T-helper 1 cell treated with Interleukin-12 subunit alpha and Interleukin-12 subunit beta and Interleukin-4 antibody, amounts not matched to agents 30 μg/mL and 1 μg/mL, for 36 hours (primary cell): ENCODE measurements at regions not wholly inside any gene's neighbourhood (a gene's known extent, or its start where the extent isn't known, plus 50 kb on each side); places are given as distances from the start of the nearest gene placed in this dataset.

Experiments used
- H3K27ac Mint-ChIP-seq: one replicate; pipeline ENCODE4 v1.8.0; 2021; ENCODE audit warnings: mild to moderate bottlenecking, mixed read lengths
- H3K27me3 Mint-ChIP-seq: one replicate; pipeline ENCODE4 v1.8.0; 2021; ENCODE audit warnings: low read depth, mixed read lengths
- H3K36me3 Mint-ChIP-seq: one replicate; pipeline ENCODE4 v1.8.0; 2021; ENCODE audit warnings: low read depth, mixed read lengths
- H3K4me1 Mint-ChIP-seq: one replicate; pipeline ENCODE4 v1.8.0; 2021; ENCODE audit warnings: low read depth, mixed read lengths
- H3K4me3 Mint-ChIP-seq: one replicate; pipeline ENCODE4 v1.8.0; 2021; ENCODE audit warnings: mild to moderate bottlenecking, moderate library complexity, mixed read lengths
- H3K9me3 Mint-ChIP-seq: one replicate; pipeline ENCODE4 v1.8.0; 2021; ENCODE audit warnings: mixed read lengths

- Mint-ChIP-seq H3K9me3 (no peaks in the 10 kb centered on the region), H3K4me3 (no peak overlapping the region), H3K27ac (no peak overlapping the region), H3K27me3 (no peaks in the 10 kb centered on the region), H3K4me1 (no peaks in the 10 kb centered on the region), H3K36me3 (no peaks in the 10 kb centered on the region)
Measured at GRCh38 chrX:120819126-120819525, 56.5 kb downstream of the CT47B1 start.

GRCh38 chrX:120813982-120814381, 61.7 kb downstream of the CT47B1 start:
- no peaks in the 10 kb centered on the region for H3K27me3 Mint-ChIP-seq
- no peak overlapping the region for H3K4me3 Mint-ChIP-seq
- no peaks in the 10 kb centered on the region for H3K4me1 Mint-ChIP-seq

GRCh38 chrX:120801426-120801825, 74.2 kb downstream of the CT47B1 start:
- Mint-ChIP-seq H3K4me1 (peaks cover 14% of the 10 kb centered on the region), H3K36me3 (no peaks in the 10 kb centered on the region), H3K4me3 (no peak overlapping the region), H3K27me3 (no peaks in the 10 kb centered on the region), H3K9me3 (no peaks in the 10 kb centered on the region), H3K27ac (no peak overlapping the region)

More at GRCh38 chrX:120813982-120814381, 61.7 kb downstream of the CT47B1 start:
- no peak overlapping the region for H3K27ac Mint-ChIP-seq
- H3K9me3 Mint-ChIP-seq: peaks cover 3% of the 10 kb centered on the region
- no peaks in the 10 kb centered on the region for H3K36me3 Mint-ChIP-seq

- no peak overlapping the region for H3K27ac Mint-ChIP-seq
- H3K36me3 Mint-ChIP-seq: no peaks in the 10 kb centered on the region
- H3K9me3 Mint-ChIP-seq: no peaks in the 10 kb centered on the region
- peaks cover 14% of the 10 kb centered on the region for H3K4me1 Mint-ChIP-seq
- no peaks in the 10 kb centered on the region for H3K27me3 Mint-ChIP-seq
- H3K4me3 Mint-ChIP-seq: no peak overlapping the region
Measured at GRCh38 chrX:120797188-120797851, 78.3 kb downstream of the CT47B1 start.

GRCh38 chrX:120795301-120795700, 80.4 kb downstream of the CT47B1 start:
- H3K9me3 Mint-ChIP-seq: no peaks in the 10 kb centered on the region
- no peaks in the 10 kb centered on the region for H3K27me3 Mint-ChIP-seq
- no peaks in the 10 kb centered on the region for H3K36me3 Mint-ChIP-seq
- no peak overlapping the region for H3K4me3 Mint-ChIP-seq
- H3K4me1 Mint-ChIP-seq: peaks cover 17% of the 10 kb centered on the region
- no peak overlapping the region for H3K27ac Mint-ChIP-seq

- H3K27ac Mint-ChIP-seq: no peak overlapping the region
Measured at GRCh38 chrX:120794525-120794975, 81.1 kb downstream of the CT47B1 start.

GRCh38 chrX:120793098-120793497, 82.6 kb downstream of the CT47B1 start:
- Mint-ChIP-seq H3K9me3 (no peaks in the 10 kb centered on the region), H3K4me3 (no peak overlapping the region), H3K4me1 (peaks cover 13% of the 10 kb centered on the region), H3K27ac (no peak overlapping the region), H3K27me3 (no peaks in the 10 kb centered on the region), H3K36me3 (no peaks in the 10 kb centered on the region)

More at GRCh38 chrX:120794525-120794975, 81.1 kb downstream of the CT47B1 start:
- no peaks in the 10 kb centered on the region for H3K9me3 Mint-ChIP-seq
- no peaks in the 10 kb centered on the region for H3K27me3 Mint-ChIP-seq
- H3K36me3 Mint-ChIP-seq: no peaks in the 10 kb centered on the region
- H3K4me1 Mint-ChIP-seq: peaks cover 15% of the 10 kb centered on the region
- H3K4me3 Mint-ChIP-seq: no peak overlapping the region

- no peaks in the 10 kb centered on the region for H3K36me3 Mint-ChIP-seq
- peaks cover 7% of the 10 kb centered on the region for H3K4me1 Mint-ChIP-seq
- no peak overlapping the region for H3K4me3 Mint-ChIP-seq
- no peaks in the 10 kb centered on the region for H3K27me3 Mint-ChIP-seq
- no peak overlapping the region for H3K27ac Mint-ChIP-seq
- H3K9me3 Mint-ChIP-seq: no peaks in the 10 kb centered on the region
Measured at GRCh38 chrX:120791013-120791643, 84.5 kb downstream of the CT47B1 start.

- Mint-ChIP-seq H3K4me3 (peak overlapping the region; percentile 54), H3K4me1 (peaks cover 7% of the 10 kb centered on the region), H3K27ac (peak overlapping the region; percentile 75), H3K27me3 (no peaks in the 10 kb centered on the region), H3K36me3 (no peaks in the 10 kb centered on the region), H3K9me3 (no peaks in the 10 kb centered on the region)
Measured at GRCh38 chrX:120790552-120790951, 85.1 kb downstream of the CT47B1 start.

GRCh38 chrX:120790118-120790517, 85.5 kb downstream of the CT47B1 start:
- Mint-ChIP-seq H3K36me3 (no peaks in the 10 kb centered on the region), H3K4me1 (peaks cover 7% of the 10 kb centered on the region), H3K27ac (peak overlapping the region; percentile 75), H3K4me3 (peak overlapping the region; percentile 54), H3K27me3 (no peaks in the 10 kb centered on the region), H3K9me3 (no peaks in the 10 kb centered on the region)

- Mint-ChIP-seq H3K4me1 (peaks cover 2% of the 10 kb centered on the region), H3K27ac (no peak overlapping the region), H3K9me3 (no peaks in the 10 kb centered on the region), H3K4me3 (no peak overlapping the region), H3K27me3 (no peaks in the 10 kb centered on the region), H3K36me3 (no peaks in the 10 kb centered on the region)
Measured at GRCh38 chrX:120781403-120781802, 94.3 kb downstream of the CT47B1 start.

GRCh38 chrX:120775959-120776358, 99.7 kb downstream of the CT47B1 start:
- H3K27me3 Mint-ChIP-seq: no peaks in the 10 kb centered on the region
- H3K36me3 Mint-ChIP-seq: no peaks in the 10 kb centered on the region
- no peak overlapping the region for H3K4me3 Mint-ChIP-seq
- H3K4me1 Mint-ChIP-seq: peaks cover 4% of the 10 kb centered on the region
- H3K9me3 Mint-ChIP-seq: no peaks in the 10 kb centered on the region
- no peak overlapping the region for H3K27ac Mint-ChIP-seq

- no peaks in the 10 kb centered on the region for H3K9me3 Mint-ChIP-seq
- H3K4me1 Mint-ChIP-seq: peaks cover 4% of the 10 kb centered on the region
- no peaks in the 10 kb centered on the region for H3K36me3 Mint-ChIP-seq
- no peak overlapping the region for H3K27ac Mint-ChIP-seq
- no peaks in the 10 kb centered on the region for H3K27me3 Mint-ChIP-seq
- no peak overlapping the region for H3K4me3 Mint-ChIP-seq
Measured at GRCh38 chrX:120774606-120775005, 101.1 kb downstream of the CT47B1 start.

GRCh38 chrX:120773801-120774200, 101.9 kb downstream of the CT47B1 start:
- H3K27ac Mint-ChIP-seq: no peak overlapping the region
- peaks cover 4% of the 10 kb centered on the region for H3K4me1 Mint-ChIP-seq
- no peak overlapping the region for H3K4me3 Mint-ChIP-seq
- no peaks in the 10 kb centered on the region for H3K9me3 Mint-ChIP-seq
- no peaks in the 10 kb centered on the region for H3K27me3 Mint-ChIP-seq
- no peaks in the 10 kb centered on the region for H3K36me3 Mint-ChIP-seq

GRCh38 chrX:120769576-120770341, 105.9 kb downstream of the CT47B1 start:
- Mint-ChIP-seq H3K27me3 (no peaks in the 10 kb centered on the region), H3K9me3 (no peaks in the 10 kb centered on the region), H3K27ac (no peak overlapping the region), H3K4me3 (no peak overlapping the region), H3K4me1 (peaks cover 4% of the 10 kb centered on the region), H3K36me3 (no peaks in the 10 kb centered on the region)
